H1 (cell line): ENCODE measurements at regions not wholly inside any gene's neighbourhood (a gene's known extent, or its start where the extent isn't known, plus 50 kb on each side); places are given as distances from the start of the nearest gene placed in this dataset.

Experiments
- MAFK ChIP-seq: IDR thresholded peaks from 2 replicates; pipeline ENCODE4 v1.6.1; 2012; ENCODE audit warnings: low read depth, mild to moderate bottlenecking, improper control_type of control experiment, low read length
- POLR2A ChIP-seq, 2 experiments: IDR thresholded peaks; 1 replicate in 1 of 2; 2 replicates in 1 of 2; pipeline ENCODE4 v1.6.1; 2011; ENCODE audit warnings: low read depth in 2 of 2, low read length in 2 of 2, mild to moderate bottlenecking in 2 of 2; ENCODE audit errors: control extremely low read depth in 1 of 2

- TF ChIP-seq MAFK = no peak
- no peak for TF ChIP-seq POLR2A (IDR thresholded peaks at IDR 0.05; ENCODE audit: control extremely low read depth in 1 of 2, low read depth in 2 of 2, low read length in 2 of 2)
Measured at GRCh38 chr6:166687070-166687878, 60.2 kb upstream of the RPS6KA2 start (continued).
